ENCODE measurements at regions not wholly inside any gene's neighbourhood (a gene's known extent, or its start where the extent isn't known, plus 50 kb on each side); places are given as distances from the start of the nearest gene placed in this dataset.

DNA sequence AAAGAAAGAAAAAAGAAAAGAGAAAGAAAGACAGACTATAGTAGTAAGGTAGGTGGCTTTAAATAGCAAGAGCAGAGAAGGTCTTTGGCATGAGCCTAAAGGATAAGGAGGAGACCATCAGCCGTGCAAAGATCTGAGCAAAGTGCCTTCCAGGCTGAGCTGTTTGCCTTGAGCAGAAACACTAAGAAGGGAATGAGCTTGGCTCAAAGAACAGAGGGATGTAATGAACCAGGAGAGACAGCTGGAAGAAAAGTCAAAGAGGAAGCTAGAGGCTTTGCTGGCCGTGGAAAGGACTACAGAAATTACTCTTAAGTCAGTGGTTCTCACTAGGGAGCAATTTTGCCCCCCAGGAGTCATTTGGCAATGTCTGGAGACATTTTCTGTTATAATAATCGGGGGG, 228.6 kb downstream of the FGFR2 start:
- DNase-seq (no peak), ATAC-seq (ENCODE audit: low read depth) (no peak)
- CTCF ChIA-PET = no interaction called here
- no peak for TF ChIP-seq CTCF (IDR thresholded peaks at IDR 0.05)
- intact Hi-C loops (cut with micrococcal nuclease) = no loop called here
- Mint-ChIP-seq H3K27me3 (no peaks in the 10 kb centered on the region), H3K4me3 (no peak overlapping the region), H3K27ac (no peak overlapping the region), H3K9me3 (no peaks in the 10 kb centered on the region), H3K4me1 (no peaks in the 10 kb centered on the region), H3K36me3 (ENCODE audit: low read depth) (no peaks in the 10 kb centered on the region)
- POLR2A ChIA-PET = no interaction called here

GRCh38 chr10:121371836-121372235, 226.4 kb downstream of the FGFR2 start:
- no peak overlapping the region for H3K27ac Mint-ChIP-seq
- ChIA-PET CTCF (no interaction called here), POLR2A (no interaction called here)
- intact Hi-C loops (cut with micrococcal nuclease) = no loop called here
- no peak overlapping the region for H3K4me3 Mint-ChIP-seq
- DNase-seq = no peak
- H3K4me1 Mint-ChIP-seq = no peaks in the 10 kb centered on the region
- H3K36me3 Mint-ChIP-seq (ENCODE audit: low read depth) = no peaks in the 10 kb centered on the region
- no peaks in the 10 kb centered on the region for H3K9me3 Mint-ChIP-seq
- ATAC-seq (ENCODE audit: low read depth) = no peak
- H3K27me3 Mint-ChIP-seq = no peaks in the 10 kb centered on the region
- no peak for TF ChIP-seq CTCF (IDR thresholded peaks at IDR 0.05)

- Mint-ChIP-seq H3K27me3 (no peaks in the 10 kb centered on the region), H3K4me3 (no peak overlapping the region), H3K27ac (no peak overlapping the region), H3K4me1 (no peaks in the 10 kb centered on the region), H3K36me3 (ENCODE audit: low read depth) (no peaks in the 10 kb centered on the region), H3K9me3 (no peaks in the 10 kb centered on the region)
- ChIA-PET POLR2A (no interaction called here), CTCF (no interaction called here)
- DNase-seq = no peak
- TF ChIP-seq CTCF (IDR thresholded peaks at IDR 0.05) = no peak
- ATAC-seq (ENCODE audit: low read depth) = no peak
- intact Hi-C loops (cut with micrococcal nuclease) = no loop called here
Measured at GRCh38 chr10:121373411-121373810, 224.8 kb downstream of the FGFR2 start.

DNA sequence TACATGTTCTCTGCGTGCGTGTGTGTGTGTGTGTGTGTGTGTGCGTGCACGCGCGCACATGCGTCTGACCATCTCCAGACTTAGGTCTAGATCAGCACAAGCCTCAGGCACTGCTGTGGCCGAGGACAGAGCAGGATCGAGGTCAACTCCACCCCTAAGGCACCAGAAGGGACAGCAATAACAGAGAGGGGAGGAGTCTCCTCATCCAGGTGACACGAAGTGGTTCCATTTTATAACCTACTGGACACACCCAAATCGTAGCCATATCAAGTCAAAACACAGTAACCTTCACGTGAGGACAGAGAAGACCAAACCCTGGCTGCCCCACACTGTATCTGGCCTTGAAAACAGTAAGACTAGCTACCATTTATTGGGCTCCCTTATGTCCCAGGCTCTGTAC, 224.1 kb downstream of the FGFR2 start:
- ATAC-seq (ENCODE audit: low read depth) (no peak), DNase-seq (no peak)
- no peak for TF ChIP-seq CTCF (IDR thresholded peaks at IDR 0.05)
- no peaks in the 10 kb centered on the region for H3K36me3 Mint-ChIP-seq (ENCODE audit: low read depth)
- intact Hi-C loops (cut with micrococcal nuclease) = no loop called here
- CTCF ChIA-PET = no interaction called here
- no peak overlapping the region for H3K27ac Mint-ChIP-seq
- H3K4me3 Mint-ChIP-seq = no peak overlapping the region
- no peaks in the 10 kb centered on the region for H3K27me3 Mint-ChIP-seq
- H3K4me1 Mint-ChIP-seq = no peaks in the 10 kb centered on the region
- no peaks in the 10 kb centered on the region for H3K9me3 Mint-ChIP-seq
- POLR2A ChIA-PET = no interaction called here

- intact Hi-C loops (cut with micrococcal nuclease) = no loop called here
- ChIA-PET CTCF (no interaction called here), POLR2A (no interaction called here)
- no peak for DNase-seq
- H3K4me1 Mint-ChIP-seq = no peaks in the 10 kb centered on the region
- H3K27ac Mint-ChIP-seq = no peak overlapping the region
- no peaks in the 10 kb centered on the region for H3K27me3 Mint-ChIP-seq
- H3K36me3 Mint-ChIP-seq (ENCODE audit: low read depth) = no peaks in the 10 kb centered on the region
- H3K4me3 Mint-ChIP-seq = no peak overlapping the region
- ATAC-seq (ENCODE audit: low read depth) = no peak
- TF ChIP-seq CTCF (IDR thresholded peaks at IDR 0.05) = no peak
- H3K9me3 Mint-ChIP-seq = no peaks in the 10 kb centered on the region
Measured at GRCh38 chr10:121375172-121375571, 223.1 kb downstream of the FGFR2 start.
